ENCODE measurements at regions not wholly inside any gene's neighbourhood (a gene's known extent, or its start where the extent isn't known, plus 50 kb on each side); places are given as distances from the start of the nearest gene placed in this dataset.

DNA sequence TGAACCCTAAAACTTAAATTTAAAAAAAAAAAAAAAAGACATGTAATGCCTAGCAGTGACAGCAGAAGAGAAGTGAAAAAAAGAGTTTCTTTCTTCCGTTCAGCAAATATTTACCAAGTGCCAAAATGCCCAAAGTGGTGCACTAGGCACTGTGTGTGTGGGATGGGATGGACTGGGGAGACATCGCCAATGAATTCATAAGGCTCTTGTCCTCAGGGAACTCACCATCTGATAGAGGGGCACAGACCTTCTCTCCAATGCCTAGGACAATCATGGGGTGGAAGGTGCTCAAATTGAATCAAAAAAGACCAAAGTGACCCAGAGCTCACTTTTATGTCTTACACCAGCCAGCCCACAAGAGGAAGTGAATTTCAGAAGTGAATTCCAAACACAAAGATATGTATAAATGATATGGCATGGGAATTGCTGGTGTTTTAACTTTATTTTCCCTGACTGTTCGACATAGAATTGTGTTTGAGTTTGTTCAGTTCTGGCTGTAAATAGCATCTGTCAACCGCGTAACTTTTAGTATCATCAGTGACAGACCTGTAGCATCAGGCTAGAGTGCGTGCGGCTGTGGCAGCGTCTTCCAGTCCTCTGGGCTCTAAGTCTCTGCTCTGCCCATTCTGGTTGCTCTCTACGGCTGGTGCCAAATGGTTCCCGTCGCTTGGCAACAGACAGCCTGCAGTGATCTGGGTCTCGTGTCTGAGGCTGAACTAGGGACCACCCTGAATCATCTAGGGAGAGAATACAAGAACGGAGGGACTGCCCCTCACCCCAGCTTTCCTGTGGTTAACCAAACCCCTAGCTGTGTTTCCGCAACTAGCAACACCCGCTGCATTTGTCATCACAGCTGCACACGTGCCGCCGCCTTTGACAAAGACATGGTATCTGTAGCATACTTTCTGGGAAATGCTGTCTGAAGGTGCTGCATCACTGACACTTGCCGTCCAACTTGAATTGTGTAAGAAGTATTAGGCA is 154.0 kb upstream of the THBS1 start:
- peak; percentile 53 to 87 for DNase-seq (ENCODE audit: low spot score in 2 of 2)
- no peak overlapping the region for H3K4me3 ChIP-seq (ENCODE audit: low read depth, poor library complexity, severe bottlenecking)
- WGBS, 2 donors: 61 to 69% methylated on average over 19 of the region's 19 CpGs
- TF ChIP-seq, protein P1, sequence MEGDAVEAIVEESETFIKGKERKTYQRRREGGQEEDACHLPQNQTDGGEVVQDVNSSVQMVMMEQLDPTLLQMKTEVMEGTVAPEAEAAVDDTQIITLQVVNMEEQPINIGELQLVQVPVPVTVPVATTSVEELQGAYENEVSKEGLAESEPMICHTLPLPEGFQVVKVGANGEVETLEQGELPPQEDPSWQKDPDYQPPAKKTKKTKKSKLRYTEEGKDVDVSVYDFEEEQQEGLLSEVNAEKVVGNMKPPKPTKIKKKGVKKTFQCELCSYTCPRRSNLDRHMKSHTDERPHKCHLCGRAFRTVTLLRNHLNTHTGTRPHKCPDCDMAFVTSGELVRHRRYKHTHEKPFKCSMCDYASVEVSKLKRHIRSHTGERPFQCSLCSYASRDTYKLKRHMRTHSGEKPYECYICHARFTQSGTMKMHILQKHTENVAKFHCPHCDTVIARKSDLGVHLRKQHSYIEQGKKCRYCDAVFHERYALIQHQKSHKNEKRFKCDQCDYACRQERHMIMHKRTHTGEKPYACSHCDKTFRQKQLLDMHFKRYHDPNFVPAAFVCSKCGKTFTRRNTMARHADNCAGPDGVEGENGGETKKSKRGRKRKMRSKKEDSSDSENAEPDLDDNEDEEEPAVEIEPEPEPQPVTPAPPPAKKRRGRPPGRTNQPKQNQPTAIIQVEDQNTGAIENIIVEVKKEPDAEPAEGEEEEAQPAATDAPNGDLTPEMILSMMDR (IDR thresholded peaks at IDR 0.05): no peak
- no peak for TF ChIP-seq POLR2A (IDR thresholded peaks at IDR 0.05)
- intact Hi-C loops (cut with DNase I; ENCODE audit: low total_unique reads): no loop called here

DNA sequence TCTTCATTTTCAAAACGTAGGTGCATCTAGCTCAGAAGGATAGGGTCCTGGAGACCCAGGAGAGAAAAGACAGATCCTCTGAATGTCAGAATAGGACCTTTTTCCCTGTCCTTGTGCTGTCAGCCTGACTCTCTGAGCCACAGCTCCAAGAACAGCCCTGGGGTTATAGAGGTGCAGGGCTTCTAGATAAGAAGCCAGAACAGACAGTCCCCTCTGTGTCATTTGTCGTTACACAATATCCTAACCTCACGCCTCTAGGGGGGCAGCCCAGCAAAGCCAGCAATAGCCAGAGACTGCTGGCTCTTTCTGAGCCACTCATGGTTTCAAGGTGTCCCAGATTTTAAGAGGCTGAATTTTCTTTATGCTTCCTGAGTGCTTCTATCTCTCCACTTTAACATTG is 153.2 kb upstream of the THBS1 start:
- no peak overlapping the region for H3K4me3 ChIP-seq (ENCODE audit: low read depth, poor library complexity, severe bottlenecking)
- no peak for TF ChIP-seq POLR2A (IDR thresholded peaks at IDR 0.05)
- TF ChIP-seq, protein P1 (IDR thresholded peaks at IDR 0.05): no peak
- WGBS, 2 donors: 55 to 64% methylated on average over 3 of the region's 3 CpGs
- intact Hi-C loops (cut with DNase I; ENCODE audit: low total_unique reads): no loop called here
- DNase-seq (ENCODE audit: low spot score in 2 of 2): no peak

DNA sequence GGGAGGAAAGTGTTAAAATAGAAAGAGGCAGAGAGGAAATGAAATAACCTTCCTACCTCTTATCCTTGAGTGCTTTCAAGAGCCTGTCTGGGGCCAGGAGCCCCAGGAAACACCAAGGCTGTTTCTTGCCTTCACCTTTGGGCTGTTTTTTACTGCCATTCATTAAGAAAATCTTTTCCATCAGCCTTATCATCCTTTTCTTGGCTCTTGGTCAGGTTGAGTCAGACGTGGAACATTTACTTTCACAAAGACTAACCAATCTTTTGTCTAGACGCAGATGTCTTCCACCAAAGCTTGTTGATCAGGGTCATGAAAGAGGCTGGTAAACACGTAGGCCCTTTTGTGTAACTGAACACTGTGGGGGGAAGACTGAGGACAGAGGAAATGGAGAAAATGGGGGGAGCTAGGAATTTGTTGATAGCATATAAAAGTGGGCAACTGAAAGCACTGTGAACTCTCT is 151.0 kb upstream of the THBS1 start:
- no peak for DNase-seq (ENCODE audit: low spot score in 2 of 2)
- 30 to 44% methylated on average over 3 of the region's 3 CpGs for WGBS, 2 donors
- H3K4me3 ChIP-seq (ENCODE audit: low read depth, poor library complexity, severe bottlenecking): no peak overlapping the region
- TF ChIP-seq POLR2A (IDR thresholded peaks at IDR 0.05): no peak
- TF ChIP-seq, protein P1 (IDR thresholded peaks at IDR 0.05): no peak
- intact Hi-C loops (cut with DNase I; ENCODE audit: low total_unique reads): no loop called here

DNA sequence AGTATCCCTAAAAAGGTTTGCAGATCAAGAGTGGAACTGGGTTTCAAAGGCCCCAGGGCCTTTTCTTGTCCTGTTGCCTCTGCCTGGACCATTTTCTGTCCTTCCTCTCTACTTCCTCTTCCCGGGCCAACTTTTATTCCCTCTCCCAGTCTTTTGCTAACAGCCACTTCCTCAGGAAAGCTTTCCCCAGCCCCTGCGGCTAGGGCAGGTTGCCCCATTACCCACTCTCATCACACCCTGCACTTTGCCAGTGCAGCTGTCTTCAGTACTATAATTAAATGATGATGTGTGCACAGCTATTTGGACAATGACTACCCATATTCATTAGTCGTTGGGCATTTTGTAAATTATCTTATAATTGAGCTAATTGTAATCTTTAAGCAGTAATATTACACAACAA is 150.5 kb upstream of the THBS1 start:
- WGBS, 2 donors: 63 to 65% methylated on average over 3 of the region's 3 CpGs
- H3K4me3 ChIP-seq (ENCODE audit: low read depth, poor library complexity, severe bottlenecking): no peak overlapping the region
- intact Hi-C loops (cut with DNase I; ENCODE audit: low total_unique reads): no loop called here
- TF ChIP-seq, protein P1 (IDR thresholded peaks at IDR 0.05): no peak
- TF ChIP-seq POLR2A (IDR thresholded peaks at IDR 0.05): no peak
- DNase-seq (ENCODE audit: low spot score in 2 of 2): no peak

DNA sequence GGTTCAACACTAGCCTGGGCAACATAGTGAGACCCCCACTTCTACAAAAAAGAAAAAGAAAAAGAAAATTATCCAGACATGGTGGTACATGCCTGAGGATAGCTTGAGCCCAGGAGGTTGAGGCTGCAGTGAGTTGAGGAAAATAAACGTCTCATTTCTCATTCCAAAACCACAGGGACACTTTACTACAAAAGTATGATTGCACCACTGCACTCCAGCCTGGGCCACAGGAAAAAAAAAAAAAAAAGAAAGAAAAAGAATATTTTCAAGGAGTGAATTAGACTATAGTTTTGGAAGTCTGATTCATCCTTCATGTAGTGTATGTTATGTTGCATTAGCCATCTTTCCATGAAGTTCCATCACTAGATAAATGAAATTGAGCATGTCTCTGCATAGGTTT is 149.5 kb upstream of the THBS1 start:
- no peak for TF ChIP-seq POLR2A (IDR thresholded peaks at IDR 0.05)
- TF ChIP-seq, protein P1 (IDR thresholded peaks at IDR 0.05): no peak
- 75 to 76% methylated on average over 1 of the region's 1 CpG for WGBS, 2 donors
- no peak overlapping the region for H3K4me3 ChIP-seq (ENCODE audit: low read depth, poor library complexity, severe bottlenecking)
- intact Hi-C loops (cut with DNase I; ENCODE audit: low total_unique reads): no loop called here
- no peak for DNase-seq (ENCODE audit: low spot score in 2 of 2)

Measured in lower leg skin (tissue), 4 donors.